Tibial nerve (tissue), 4 donors: ENCODE measurements at regions not wholly inside any gene's neighbourhood (a gene's known extent, or its start where the extent isn't known, plus 50 kb on each side); places are given as distances from the start of the nearest gene placed in this dataset.

Experiments
- DNase-seq, 2 donors: peaks; one replicate each; pipeline ENCODE4 v3.0.0-alpha.2; 2019; ENCODE audit warnings: low spot score in 2 of 2
- H3K27ac ChIP-seq, 4 donors: fragments of 200-600 bp; sonication (generic) in 3 of 4; one replicate each; pipeline ENCODE4 v1.5.1; 2017 to 2019; ENCODE audit warnings: mild to moderate bottlenecking in 1 of 4
- H3K27me3 ChIP-seq, 2 donors: fragments of 200-600 bp; sonication (generic) in 1 of 2; one replicate each; pipeline versions ENCODE4 v1.5.1 to v1.6.0; 2017 to 2019
- H3K36me3 ChIP-seq, 3 donors: fragments of 200-600 bp; sonication (generic); one replicate each; pipeline ENCODE4 v1.5.1; 2018 to 2019
- H3K4me1 ChIP-seq, 4 donors: fragments of 200-600 bp; sonication (generic) in 3 of 4; one replicate each; pipeline ENCODE4 v1.5.1; 2017 to 2019
- H3K4me3 ChIP-seq, 4 donors: fragments of 200-600 bp; sonication (generic) in 3 of 4; one replicate each; pipeline ENCODE4 v1.5.1; 2017 to 2019; ENCODE audit warnings: mild to moderate bottlenecking in 1 of 4, moderate library complexity in 1 of 4
- H3K9me3 ChIP-seq, 4 donors: fragments of 200-600 bp; sonication (generic) in 3 of 4; one replicate each; pipeline ENCODE4 v1.5.1; 2017 to 2019
- EP300 ChIP-seq, 2 donors: sonication (generic); formaldehyde crosslinking; IDR thresholded peaks; one replicate each; pipeline ENCODE4 v1.6.1; 2017; ENCODE audit warnings: antibody characterized with exemption in 2 of 2, mild to moderate bottlenecking in 1 of 2
- POLR2A ChIP-seq, 2 donors: fragments of 450-650 bp; IDR thresholded peaks; one replicate each; pipeline ENCODE4 v1.6.1; 2017; ENCODE audit warnings: antibody characterized with exemption in 2 of 2, mild to moderate bottlenecking in 2 of 2, moderate library complexity in 2 of 2
- WGBS, 2 donors: methylation state at CpG; one replicate each; pipeline ENCODE4 v1.1.5; 2018; 5-methylcytosine and 5-hydroxymethylcytosine counted together
- TF ChIP-seq, protein P1 (sequence below), 5 experiments: fragments of 200-600 bp in 3 of 5; fragments of 450-650 bp in 2 of 5; sonication (generic) in 3 of 5; IDR thresholded peaks; one replicate each; pipeline ENCODE4 v1.5.1; 2016 to 2019; ENCODE audit warnings: antibody characterized with exemption in 5 of 5, mild to moderate bottlenecking in 3 of 5, moderate library complexity in 2 of 5

DNA sequence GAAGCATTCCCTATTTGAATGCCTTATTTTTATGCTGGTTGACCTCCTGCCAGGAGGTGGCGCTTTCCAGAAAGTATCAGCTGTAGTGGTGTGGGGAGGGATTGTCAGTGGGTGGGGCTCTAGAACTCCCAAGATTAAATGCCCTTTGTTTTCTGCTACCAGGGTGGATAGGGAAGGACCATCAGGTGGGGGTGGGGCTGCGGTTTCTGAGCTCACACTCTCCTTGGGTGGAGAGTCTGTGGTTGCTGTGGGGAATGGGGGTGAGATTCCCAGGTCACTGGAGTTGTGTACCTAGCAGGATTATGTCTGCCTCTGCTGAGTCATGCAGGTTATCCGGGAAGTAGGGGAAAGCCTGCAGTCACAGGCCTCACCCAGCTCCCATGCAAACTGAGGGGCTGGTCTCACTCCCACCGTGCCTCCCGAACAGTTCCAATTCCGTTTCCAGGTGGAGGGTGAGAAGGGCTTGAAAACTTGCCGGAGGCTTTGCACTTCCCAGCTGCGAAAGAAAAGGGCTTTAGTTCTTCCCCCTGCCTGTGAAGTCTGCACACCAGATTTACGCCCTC lies 68.3 kb downstream of the ALG10B start:
- no peak overlapping the region for H3K27ac ChIP-seq
- H3K4me1 ChIP-seq = no peaks in the 10 kb centered on the region
- 81 to 84% methylated on average over 9 of the region's 9 CpGs for WGBS, 2 donors
- H3K27me3 ChIP-seq = no peaks in the 10 kb centered on the region
- DNase-seq = no peak
- peaks cover 0 to 7% (median 2%) of the 10 kb centered on the region in 4 donors for H3K9me3 ChIP-seq
- no peak overlapping the region for H3K4me3 ChIP-seq
- TF ChIP-seq EP300 (IDR thresholded peaks at IDR 0.05) (no peak), POLR2A (IDR thresholded peaks at IDR 0.05) (no peak)
- TF ChIP-seq, protein P1, sequence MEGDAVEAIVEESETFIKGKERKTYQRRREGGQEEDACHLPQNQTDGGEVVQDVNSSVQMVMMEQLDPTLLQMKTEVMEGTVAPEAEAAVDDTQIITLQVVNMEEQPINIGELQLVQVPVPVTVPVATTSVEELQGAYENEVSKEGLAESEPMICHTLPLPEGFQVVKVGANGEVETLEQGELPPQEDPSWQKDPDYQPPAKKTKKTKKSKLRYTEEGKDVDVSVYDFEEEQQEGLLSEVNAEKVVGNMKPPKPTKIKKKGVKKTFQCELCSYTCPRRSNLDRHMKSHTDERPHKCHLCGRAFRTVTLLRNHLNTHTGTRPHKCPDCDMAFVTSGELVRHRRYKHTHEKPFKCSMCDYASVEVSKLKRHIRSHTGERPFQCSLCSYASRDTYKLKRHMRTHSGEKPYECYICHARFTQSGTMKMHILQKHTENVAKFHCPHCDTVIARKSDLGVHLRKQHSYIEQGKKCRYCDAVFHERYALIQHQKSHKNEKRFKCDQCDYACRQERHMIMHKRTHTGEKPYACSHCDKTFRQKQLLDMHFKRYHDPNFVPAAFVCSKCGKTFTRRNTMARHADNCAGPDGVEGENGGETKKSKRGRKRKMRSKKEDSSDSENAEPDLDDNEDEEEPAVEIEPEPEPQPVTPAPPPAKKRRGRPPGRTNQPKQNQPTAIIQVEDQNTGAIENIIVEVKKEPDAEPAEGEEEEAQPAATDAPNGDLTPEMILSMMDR (IDR thresholded peaks at IDR 0.05) = no peak
- H3K36me3 ChIP-seq = no peaks in the 10 kb centered on the region

DNA sequence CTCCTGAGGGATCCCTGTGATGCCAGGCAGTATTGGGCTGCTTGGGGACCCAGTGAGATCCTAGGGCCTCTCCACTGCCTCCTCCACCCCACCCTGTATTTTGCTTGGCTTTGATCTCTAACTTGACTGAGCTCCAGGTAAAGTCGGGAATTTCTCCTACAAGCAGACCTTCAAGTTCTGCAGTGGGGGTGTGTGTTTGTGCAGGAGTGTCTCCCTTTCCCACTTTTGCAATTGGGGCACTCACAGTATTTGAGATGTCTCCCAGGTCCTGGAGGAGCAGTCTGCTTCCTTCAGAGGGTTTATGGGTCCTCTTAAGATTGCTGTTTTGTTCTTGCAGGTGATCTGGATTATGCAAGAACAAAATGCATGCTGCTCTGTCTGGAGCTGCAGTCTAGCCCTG lies 68.9 kb downstream of the ALG10B start:
- no peak overlapping the region for H3K4me3 ChIP-seq
- TF ChIP-seq EP300 (IDR thresholded peaks at IDR 0.05) = no peak
- no peak for TF ChIP-seq POLR2A (IDR thresholded peaks at IDR 0.05)
- TF ChIP-seq, protein P1 (IDR thresholded peaks at IDR 0.05) = no peak
- H3K4me1 ChIP-seq = no peaks in the 10 kb centered on the region
- DNase-seq = no peak
- 50 to 64% methylated on average over 1 of the region's 1 CpG for WGBS, 2 donors
- H3K9me3 ChIP-seq = peaks cover 0 to 7% (median 2%) of the 10 kb centered on the region in 4 donors
- no peaks in the 10 kb centered on the region for H3K36me3 ChIP-seq
- no peaks in the 10 kb centered on the region for H3K27me3 ChIP-seq
- H3K27ac ChIP-seq = no peak overlapping the region

DNA sequence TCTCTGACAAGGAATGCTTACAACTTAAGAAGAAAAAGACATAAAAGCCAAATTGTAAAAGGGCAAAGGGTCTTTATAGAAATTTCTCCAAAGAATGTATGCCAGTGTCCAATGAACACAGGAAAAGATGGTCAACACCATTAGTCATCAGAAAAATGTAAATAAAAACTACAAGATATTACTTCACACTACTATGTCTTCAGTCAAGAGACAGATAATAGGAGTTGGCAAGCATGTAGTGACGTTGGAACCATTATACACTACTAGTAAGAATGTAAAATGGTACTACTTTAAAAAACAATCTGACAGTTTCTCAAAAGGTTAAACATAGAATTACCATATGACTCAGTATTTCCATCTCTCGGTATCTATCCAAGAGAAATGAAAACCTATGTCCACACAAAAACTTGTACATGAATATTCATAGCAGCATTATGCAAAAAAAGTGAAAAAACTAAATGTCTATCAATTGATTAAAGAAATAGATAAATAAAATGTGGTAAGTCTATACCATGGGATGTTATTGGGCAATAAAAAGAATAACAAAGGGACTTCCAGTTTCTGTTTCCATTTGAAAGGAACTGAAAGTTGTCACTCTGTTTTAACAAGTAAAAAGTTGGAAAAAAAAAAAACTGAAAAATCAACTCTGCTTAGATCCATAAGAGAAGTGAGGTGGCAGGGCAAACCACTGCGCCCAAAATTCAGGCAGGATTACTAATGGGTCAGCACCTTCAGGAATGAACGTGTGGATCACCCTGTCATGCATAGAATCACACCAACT lies 69.8 kb downstream of the ALG10B start:
- Histone ChIP-seq H3K9me3 (peaks cover 0 to 7% (median 2%) of the 10 kb centered on the region in 4 donors), H3K27ac (no peak overlapping the region), H3K36me3 (no peaks in the 10 kb centered on the region), H3K27me3 (no peaks in the 10 kb centered on the region), H3K4me1 (no peaks in the 10 kb centered on the region), H3K4me3 (no peak overlapping the region)
- WGBS, 2 donors = 55 to 59% methylated on average over 4 of the region's 4 CpGs
- DNase-seq = no peak
- TF ChIP-seq EP300 (IDR thresholded peaks at IDR 0.05) (no peak), POLR2A (IDR thresholded peaks at IDR 0.05) (no peak)
- TF ChIP-seq, protein P1 (IDR thresholded peaks at IDR 0.05) = no peak

DNA sequence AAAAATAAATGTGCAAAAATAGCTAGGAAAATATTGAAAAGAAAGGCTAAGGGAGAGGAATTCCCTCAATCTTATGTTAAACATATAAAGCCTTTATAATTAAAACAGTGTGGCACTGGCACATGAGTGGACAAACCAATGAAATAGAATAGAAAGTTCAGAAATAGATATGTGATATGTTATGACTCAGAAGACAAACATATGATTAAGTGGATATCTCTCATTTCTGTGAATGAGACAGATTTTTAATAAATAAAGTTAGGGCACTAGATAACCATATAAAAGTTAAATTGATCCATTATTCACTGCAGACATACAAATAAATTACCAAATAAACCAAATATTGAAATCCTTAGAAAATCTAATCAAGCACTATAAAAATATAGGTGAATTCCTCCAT lies 73.0 kb downstream of the ALG10B start:
- no peaks in the 10 kb centered on the region for H3K4me1 ChIP-seq
- no peaks in the 10 kb centered on the region for H3K36me3 ChIP-seq
- H3K4me3 ChIP-seq = no peak overlapping the region
- no peaks in the 10 kb centered on the region for H3K27me3 ChIP-seq
- no peak for DNase-seq
- no peak for TF ChIP-seq EP300 (IDR thresholded peaks at IDR 0.05)
- TF ChIP-seq, protein P1 (IDR thresholded peaks at IDR 0.05) = no peak
- TF ChIP-seq POLR2A (IDR thresholded peaks at IDR 0.05) = no peak
- H3K27ac ChIP-seq = no peak overlapping the region
- peaks cover 0 to 4% (median 0%) of the 10 kb centered on the region in 4 donors for H3K9me3 ChIP-seq

DNA sequence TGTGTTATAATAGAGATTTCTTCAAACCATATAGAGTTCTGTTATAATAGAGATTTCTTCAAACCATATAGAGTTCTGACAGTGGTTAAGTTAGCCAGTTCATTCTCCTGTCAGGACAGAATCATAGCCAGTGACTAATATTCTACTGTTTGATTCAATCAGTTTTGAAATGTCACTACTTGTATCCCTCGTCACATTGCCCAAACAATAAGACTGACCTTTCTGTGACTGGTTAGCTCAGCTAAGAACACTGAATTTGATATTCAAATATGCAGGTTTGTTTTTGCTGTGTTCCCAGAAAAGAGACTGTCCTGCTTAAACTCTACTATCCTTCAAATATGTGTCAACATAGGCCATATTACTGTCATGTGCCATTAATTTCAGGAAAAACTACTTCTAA lies 74.4 kb downstream of the ALG10B start:
- TF ChIP-seq, protein P1 (IDR thresholded peaks at IDR 0.05) = no peak
- TF ChIP-seq POLR2A (IDR thresholded peaks at IDR 0.05) (no peak), EP300 (IDR thresholded peaks at IDR 0.05) (no peak)
- Histone ChIP-seq H3K9me3 (peaks cover 0 to 4% (median 0%) of the 10 kb centered on the region in 4 donors), H3K27ac (no peak overlapping the region), H3K4me1 (no peaks in the 10 kb centered on the region), H3K27me3 (no peaks in the 10 kb centered on the region), H3K36me3 (no peaks in the 10 kb centered on the region), H3K4me3 (no peak overlapping the region)
- WGBS, 2 donors = 31 to 52% methylated on average over 1 of the region's 1 CpG
- no peak for DNase-seq
